HG02852 (cell line): ENCODE measurements at regions not wholly inside any gene's neighbourhood (a gene's known extent, or its start where the extent isn't known, plus 50 kb on each side); places are given as distances from the start of the nearest gene placed in this dataset.

Experiments
- ATAC-seq: cut with Tn5 transposase; IDR thresholded peaks from one replicate; pipeline ENCODE4 v1.9.1; 2021; ENCODE audit warnings: mild to moderate bottlenecking, moderate library complexity; ENCODE audit not compliant: unreplicated experiment

DNA sequence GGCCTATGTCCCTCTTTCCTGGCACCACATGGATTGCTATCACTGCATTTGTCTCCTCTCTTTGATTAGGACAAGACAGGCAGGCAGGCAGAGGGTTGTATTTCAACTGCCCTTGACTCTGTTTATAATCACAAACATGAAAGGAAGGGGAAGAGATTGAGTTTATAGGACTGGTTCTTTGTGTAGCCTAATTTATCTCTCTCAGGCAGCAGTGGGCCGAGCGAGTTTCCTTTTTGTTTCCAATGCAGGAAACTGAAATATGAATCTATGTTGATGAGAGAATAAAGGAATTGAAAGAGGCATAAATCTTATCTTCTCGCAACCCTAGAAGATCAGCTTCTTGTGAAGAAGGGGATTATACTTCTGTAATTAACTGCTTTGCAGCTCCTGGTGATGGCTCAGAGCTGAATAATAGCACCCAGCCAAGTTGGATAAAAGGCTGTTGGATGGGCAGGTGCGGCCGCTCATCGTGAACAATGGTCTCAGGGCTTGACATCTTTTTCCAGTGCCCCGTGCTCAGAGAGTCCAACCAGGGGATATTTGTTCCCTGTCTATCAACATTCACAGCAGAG is 80.6 kb upstream of the SYT13 start:
- ATAC-seq = no peak

DNA sequence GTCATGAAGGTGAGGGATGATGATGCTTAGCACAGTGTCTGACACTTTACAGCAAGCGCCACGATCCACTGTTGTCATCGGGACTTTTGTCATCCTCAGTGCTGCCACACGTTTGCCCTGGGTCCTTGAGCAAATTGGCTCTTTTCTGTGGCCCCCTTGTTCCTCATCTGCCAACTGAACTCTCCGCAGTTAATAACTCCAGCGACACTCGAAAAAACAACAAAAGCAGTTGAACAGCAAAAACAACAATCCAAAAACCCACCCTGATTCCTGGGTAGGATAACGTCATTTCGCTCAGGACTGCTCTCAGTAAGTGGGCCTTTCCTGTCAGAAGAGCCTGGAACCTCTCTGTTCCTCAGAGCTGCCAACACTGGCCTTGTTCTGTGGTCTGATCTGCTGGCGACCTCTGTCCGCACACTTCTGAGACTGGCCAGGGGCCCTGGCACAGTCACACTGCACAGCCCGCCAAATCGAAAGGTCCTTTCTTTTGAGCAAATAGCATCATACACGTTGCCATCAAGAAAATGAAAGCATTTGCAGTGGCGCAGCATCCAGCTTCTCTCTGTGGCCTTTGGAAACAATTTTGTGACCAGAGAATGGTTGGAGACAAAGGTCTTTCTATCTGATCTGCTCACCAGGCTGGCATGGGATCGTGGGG is 79.9 kb upstream of the SYT13 start:
- no peak for ATAC-seq

DNA sequence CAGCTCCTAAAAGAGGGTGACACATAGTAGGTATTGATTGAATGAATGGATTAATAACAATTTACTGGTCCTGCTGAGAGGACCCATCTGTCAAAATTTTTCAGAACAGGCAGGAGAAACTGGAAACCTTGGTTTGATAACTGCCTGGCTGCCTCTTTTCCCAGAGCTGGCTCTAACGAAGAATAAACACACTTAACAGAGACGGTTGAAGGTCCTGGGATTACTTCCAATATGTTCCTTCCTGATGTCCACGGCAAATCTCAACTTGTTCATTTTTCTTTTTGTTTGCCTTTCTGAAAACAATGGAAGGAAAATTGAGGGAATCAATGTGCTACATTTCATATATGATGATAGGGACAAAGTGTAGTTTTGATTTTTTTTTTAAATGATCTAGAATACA is 76.5 kb upstream of the SYT13 start:
- no peak for ATAC-seq

DNA sequence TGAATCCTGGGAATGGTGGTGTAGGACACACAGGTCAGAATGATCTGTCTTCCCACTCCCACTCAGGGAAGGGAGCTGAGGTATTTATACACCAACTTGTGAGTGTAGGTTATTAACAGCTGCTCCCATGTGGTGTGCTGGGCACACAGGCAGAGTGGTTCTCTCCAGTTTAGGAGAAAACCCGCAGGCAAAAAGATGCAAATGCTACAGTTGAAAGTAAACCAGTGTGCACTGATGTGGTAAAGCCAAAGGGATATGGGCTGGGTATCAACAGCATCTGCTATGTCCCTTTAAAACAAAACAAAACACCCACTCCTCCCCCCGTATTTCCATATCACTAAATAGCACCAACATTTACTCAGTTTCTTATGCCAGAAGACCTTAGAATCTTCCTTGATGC is 75.4 kb upstream of the SYT13 start:
- ATAC-seq = no peak

DNA sequence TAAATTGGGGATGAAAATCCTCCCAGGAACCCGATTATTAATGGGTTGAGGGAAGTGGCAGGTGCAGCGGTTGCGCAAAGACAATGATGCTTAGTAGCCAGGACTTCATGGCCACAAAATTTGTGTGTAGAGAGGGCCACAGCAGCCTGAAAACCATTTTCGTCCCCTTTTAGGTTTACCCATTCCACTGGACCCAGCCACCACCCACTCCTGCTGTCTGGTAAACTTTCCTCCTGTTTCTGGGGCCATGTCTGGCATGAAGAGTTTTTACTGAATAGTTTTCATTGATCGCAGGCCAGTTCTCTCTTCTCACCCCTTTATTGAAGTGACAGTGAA is 69.5 kb upstream of the SYT13 start:
- no peak for ATAC-seq

DNA sequence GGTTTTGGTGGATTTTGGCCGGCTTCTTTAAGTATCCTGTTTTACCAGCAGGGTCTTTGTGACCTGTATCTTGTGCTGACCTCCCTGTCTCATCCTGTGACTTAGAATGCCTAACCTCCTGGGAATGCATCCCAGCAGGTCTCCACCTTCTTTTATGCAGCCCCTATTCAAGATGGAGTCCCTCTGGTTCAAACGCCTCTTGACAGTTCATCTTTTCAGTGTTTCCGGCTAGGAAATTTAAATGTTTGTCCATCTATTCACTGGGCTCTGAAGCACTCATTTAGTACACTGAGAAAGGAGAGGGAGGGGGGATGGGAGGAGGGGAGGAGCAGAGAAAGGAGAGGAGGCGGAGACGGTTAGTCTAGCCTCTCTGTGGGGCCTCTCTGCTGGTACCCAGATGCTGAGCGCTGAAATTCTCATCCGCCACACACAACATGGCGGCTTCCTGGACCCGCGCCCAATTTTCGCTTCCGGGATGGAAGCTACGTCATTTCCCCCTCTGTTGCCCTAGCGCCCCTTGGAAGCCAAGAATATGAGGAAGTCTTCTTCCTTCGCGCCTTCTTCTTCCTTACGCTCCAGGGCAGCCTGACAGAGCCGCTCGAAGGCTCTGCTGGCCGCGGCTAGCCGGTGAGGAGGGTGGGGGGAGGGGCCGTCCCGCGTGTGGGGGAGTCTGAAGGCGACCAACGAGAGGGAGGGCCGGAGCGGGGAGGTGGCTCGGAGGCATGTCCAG is 69.0 kb upstream of the SYT13 start:
- ATAC-seq = peak; percentile 96

DNA sequence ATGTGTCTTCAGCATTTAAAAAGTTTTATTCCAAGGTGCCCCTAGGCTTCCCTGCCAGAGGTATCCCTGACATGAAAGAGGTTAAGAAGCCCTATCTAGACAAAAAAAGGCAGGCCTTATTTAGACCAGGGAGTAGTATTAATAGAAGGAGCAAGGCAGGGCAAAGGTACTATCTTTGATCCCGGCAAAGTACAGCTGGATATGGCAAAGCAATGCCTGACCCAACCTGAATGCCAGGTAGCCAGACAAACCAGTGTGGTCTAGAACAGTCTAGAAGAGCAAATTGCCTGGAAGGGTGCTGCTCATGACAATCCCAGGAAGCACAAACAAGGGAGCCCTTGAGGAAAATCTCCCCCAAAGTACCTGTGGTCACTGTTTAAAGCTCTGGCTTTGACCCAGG is 62.6 kb upstream of the SYT13 start:
- ATAC-seq = no peak

DNA sequence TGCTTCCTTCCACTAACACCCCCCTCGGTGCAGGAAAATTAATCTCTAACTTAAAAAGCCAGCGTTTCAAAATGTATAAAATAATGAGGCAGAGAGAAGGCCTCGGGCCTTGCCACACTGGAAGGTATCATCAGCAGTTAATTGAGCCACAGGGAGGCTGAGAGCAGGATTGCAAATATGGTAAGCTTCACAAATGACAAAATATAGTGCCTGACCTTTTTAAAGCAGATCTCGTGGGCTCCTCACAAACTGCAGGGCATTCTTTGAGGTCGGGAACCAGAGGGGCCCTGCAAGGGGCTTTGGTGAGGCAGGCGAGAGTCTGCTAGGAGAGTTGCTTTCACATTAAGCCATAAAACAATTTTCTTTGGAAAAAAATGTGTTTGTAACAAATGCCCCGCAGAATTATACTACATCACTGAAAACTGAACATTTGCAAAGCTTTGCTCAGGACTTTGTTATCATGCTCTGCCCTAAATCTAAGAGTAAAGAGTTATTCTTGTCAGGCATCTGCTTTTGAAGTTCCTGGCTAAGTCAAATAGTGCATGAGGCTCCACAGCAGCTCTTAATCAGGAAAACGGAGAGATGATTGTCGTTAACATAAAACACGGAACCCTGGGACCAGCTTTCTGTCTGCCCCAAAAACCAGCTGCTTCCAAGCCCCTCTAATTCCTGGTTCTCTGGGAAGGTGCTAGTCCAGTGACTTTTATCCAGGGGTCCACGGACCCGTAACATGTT is 61.4 kb upstream of the SYT13 start:
- no peak for ATAC-seq

DNA sequence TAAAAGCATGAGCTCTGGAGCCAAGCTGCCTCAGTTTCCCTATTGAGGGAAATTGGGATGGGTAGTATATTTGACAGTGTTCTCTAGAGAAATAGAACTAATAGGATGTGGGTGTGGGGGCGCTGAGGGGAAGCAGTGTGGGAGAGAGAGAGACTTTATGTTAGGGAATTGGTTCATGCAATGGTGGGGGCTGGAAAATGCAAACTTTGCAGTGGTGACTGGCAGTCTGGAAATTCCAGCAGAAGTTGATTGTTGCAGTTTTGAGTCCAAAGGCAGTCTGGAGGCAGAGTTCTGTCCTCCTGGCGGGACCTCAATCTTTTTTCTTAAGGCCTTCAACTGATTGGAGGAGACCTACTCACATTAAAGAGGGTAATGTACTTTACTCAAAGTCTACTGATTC is 59.4 kb upstream of the SYT13 start:
- ATAC-seq = no peak

DNA sequence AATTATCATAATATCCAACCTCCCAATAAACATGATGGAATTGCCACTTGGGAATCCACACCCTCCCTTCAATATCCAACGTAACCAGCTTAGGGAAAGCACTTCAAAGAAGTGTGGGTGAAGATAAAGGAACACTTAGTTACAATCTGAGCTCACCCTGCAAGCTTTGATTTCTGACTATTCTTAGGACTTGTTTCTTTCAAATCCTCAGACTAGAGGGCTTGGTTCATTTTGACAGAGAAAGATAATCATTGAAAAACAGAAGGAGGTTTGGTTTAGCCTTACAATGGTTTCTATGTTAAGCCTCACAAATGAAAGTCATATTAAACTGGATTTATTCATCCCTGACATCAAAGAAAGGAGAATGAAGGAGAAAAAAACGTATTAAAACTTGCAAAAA is 57.9 kb upstream of the SYT13 start:
- no peak for ATAC-seq

DNA sequence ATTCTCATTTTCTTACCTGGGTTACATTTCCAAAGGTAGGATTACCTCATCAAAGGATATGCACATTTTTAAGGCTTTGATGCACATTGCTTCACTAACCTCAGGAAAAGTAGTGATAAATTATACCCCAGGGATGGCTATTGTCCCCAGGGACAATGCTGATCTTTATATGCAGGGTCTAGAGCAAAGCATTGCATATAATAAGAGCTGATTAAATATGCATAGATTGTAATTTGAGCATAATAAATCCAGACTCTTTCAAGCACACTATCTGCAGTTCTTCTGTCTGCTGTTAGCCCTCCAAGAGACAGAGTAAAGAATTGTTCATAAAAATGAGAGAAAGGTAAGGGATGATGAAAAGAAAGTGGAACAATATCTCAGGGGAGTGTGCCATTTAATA is 57.3 kb upstream of the SYT13 start:
- ATAC-seq = no peak

DNA sequence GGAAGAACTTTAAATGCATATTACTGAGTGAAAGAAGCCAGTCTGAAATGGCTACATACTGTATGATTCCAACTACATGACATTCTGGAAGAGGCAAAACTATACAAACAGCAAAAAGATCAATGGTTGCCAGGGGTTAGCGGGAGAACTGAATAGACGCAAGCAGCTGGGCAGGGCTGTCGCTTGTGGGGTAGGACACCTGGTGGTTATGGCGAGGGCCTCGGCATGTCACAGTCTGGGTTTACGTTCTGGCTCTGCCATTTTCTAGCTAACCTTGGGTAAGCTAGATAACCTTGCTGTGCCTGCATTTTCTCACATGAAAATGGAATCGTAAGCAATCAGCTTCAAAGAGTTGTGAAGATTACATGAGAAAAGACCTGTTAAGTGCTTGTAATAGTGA is 55.2 kb upstream of the SYT13 start:
- no peak for ATAC-seq

DNA sequence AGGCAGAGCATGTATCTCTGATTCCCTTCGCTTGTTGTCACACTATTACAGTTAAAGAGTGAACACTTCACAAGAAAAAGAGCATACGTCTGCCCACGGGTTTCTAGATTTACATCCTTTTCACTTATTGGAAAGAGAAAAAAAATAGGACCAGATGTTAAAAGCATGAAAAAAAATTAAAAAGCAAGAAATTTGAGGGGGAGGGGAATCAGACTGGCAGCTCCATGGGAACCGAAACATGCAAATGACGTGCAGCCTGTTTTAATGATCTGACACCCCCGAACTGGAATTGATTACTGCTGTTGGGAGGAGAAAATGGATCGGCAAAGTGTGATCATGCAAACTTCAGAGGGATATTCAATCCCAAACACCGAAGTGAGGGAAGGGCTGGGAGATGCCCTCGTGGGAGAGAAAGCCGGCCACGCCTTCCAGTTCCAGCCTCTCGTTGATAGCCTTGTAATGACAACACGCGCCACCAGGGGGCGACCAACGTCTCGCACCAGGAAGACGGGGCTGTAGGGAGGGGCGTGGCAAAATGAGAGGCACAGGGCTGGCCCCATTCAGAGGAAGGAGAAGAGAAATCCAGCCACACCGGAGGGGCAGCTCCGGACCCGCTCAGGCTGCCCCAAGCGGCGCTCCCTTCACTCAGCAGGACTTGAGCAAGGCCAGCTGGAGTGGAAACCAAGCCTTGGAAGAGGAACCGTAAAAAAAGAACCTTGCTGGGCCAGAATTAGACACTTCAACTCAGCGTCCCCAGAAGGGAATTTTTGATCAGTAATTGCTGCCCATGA is 53.8 kb upstream of the SYT13 start:
- peak; percentile 92 for ATAC-seq

DNA sequence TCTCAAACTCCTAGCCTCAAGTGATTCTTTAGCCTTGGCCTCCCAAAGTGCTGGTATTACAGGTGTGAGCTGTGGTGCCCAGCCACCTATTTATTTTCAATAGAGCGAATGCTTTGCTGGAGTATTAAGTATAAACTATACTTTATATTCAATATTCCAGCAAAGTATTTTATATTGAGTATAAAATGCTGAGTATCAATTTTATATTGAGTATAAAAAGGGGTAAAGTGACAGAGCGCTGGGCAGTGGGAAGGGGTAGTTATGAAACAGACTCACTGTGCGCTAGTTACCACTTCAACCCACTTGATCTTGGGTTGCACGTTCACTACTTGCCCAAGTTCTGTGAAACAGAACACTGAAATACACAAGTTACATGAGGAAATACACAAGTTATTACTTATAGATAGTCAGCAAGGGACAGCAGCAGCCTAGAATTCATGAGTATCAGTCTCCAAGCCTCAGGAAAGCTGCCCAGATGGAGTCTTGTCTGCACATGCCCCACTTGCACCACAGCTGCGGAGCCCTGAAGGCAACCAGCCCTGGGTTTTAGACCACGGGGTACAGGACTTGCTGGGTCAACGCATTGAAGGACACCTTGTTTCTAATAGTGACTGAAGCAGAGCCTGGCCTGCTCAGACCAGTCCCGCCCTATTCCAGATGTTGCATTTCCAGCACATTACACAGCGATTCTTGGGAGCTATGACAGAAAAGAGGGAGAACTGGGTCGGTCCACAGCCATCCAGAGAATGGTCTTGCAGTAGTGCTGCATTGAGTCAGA is 51.6 kb upstream of the SYT13 start:
- ATAC-seq = no peak

DNA sequence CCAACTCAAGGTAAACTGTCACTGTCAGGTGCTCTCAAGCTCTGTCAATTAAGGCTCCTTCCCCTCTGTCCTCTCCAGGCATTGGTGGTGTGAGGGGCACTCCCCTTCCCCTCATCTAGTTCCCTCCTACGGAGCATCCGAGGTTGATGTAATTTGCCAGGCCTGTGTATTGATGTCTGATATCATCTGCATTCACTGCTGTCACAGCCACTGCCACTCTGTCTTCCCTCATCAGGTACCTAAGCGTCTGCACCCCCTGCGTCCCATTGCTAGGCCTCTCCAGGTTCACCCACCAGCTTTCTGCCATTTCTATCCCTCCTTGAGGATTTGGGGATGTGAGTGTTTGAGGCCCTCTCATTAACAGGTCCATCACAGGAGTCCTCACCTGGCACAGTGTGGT is 50.0 kb upstream of the SYT13 start:
- no peak for ATAC-seq
